Ascending aorta (tissue), 2 donors: ENCODE measurements at regions not wholly inside any gene's neighbourhood (a gene's known extent, or its start where the extent isn't known, plus 50 kb on each side); places are given as distances from the start of the nearest gene placed in this dataset.

Experiments used
- DNase-seq, 2 donors: peaks; one replicate each; pipeline ENCODE4 v3.0.0-alpha.2; 2019; ENCODE audit warnings: low spot score in 2 of 2
- H3K27ac ChIP-seq, 2 donors: fragments of 200-600 bp; sonication (generic); one replicate each; pipeline ENCODE4 v1.5.1; 2016 to 2017; ENCODE audit warnings: mild to moderate bottlenecking in 1 of 2
- H3K27me3 ChIP-seq: fragments of 200-600 bp; sonication (generic); one replicate; pipeline ENCODE4 v1.5.1; 2017
- H3K36me3 ChIP-seq, 2 donors: fragments of 200-600 bp; sonication (generic); one replicate each; pipeline ENCODE4 v1.5.1; 2016
- H3K4me1 ChIP-seq, 2 donors: fragments of 200-600 bp; sonication (generic); one replicate each; pipeline ENCODE4 v1.5.1; 2016 to 2017; ENCODE audit warnings: mild to moderate bottlenecking in 1 of 2
- H3K4me3 ChIP-seq, 2 donors: fragments of 200-600 bp; sonication (generic); one replicate each; pipeline ENCODE4 v1.5.1; 2016 to 2017; ENCODE audit warnings: mild to moderate bottlenecking in 1 of 2
- H3K9me3 ChIP-seq, 2 donors: fragments of 200-600 bp; sonication (generic); one replicate each; pipeline ENCODE4 v1.5.1; 2016
- intact Hi-C: fragments of 100-400 bp; cut with DNase I; formaldehyde crosslinking; loops from one replicate; pipeline ENCODE4 v1.15.1; 2023
- TF ChIP-seq, protein P1 (sequence below), 3 experiments: fragments of 200-600 bp in 2 of 3; fragments of 450-650 bp in 1 of 3; sonication (generic) in 2 of 3; IDR thresholded peaks; one replicate each; pipeline ENCODE4 v1.5.1; 2016 to 2019; ENCODE audit warnings: antibody characterized with exemption in 3 of 3, mild to moderate bottlenecking in 1 of 3, moderate library complexity in 1 of 3

DNA sequence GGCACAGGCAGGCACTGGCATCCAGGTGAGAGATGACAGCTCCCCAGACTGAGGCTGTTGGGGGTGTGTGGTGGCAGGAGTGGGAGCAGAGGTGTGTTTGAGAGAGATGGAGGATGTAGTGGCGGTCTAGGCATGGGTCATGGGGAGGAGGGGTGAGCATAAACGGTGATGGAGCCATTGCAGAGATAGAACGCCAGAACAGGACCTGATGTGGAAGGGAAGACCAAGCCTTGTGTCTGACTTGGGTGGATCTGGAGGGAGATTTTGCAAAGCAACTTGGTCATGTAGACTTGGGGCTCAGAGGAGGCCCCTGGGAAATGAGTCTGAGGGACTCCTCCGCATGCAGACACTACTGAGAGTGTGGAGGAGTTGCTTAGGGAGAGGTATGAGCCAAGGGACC, 50.0 kb upstream of the CLDN5 start:
- Histone ChIP-seq H3K4me3 (no peak overlapping the region), H3K4me1 (no peaks in the 10 kb centered on the region), H3K27me3 (no peaks in the 10 kb centered on the region), H3K9me3 (no peaks in the 10 kb centered on the region), H3K27ac (no peak overlapping the region), H3K36me3 (no peaks in the 10 kb centered on the region)
- DNase-seq: no peak
- TF ChIP-seq, protein P1, sequence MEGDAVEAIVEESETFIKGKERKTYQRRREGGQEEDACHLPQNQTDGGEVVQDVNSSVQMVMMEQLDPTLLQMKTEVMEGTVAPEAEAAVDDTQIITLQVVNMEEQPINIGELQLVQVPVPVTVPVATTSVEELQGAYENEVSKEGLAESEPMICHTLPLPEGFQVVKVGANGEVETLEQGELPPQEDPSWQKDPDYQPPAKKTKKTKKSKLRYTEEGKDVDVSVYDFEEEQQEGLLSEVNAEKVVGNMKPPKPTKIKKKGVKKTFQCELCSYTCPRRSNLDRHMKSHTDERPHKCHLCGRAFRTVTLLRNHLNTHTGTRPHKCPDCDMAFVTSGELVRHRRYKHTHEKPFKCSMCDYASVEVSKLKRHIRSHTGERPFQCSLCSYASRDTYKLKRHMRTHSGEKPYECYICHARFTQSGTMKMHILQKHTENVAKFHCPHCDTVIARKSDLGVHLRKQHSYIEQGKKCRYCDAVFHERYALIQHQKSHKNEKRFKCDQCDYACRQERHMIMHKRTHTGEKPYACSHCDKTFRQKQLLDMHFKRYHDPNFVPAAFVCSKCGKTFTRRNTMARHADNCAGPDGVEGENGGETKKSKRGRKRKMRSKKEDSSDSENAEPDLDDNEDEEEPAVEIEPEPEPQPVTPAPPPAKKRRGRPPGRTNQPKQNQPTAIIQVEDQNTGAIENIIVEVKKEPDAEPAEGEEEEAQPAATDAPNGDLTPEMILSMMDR (IDR thresholded peaks at IDR 0.05): no peak
- intact Hi-C loops: no loop called here

DNA sequence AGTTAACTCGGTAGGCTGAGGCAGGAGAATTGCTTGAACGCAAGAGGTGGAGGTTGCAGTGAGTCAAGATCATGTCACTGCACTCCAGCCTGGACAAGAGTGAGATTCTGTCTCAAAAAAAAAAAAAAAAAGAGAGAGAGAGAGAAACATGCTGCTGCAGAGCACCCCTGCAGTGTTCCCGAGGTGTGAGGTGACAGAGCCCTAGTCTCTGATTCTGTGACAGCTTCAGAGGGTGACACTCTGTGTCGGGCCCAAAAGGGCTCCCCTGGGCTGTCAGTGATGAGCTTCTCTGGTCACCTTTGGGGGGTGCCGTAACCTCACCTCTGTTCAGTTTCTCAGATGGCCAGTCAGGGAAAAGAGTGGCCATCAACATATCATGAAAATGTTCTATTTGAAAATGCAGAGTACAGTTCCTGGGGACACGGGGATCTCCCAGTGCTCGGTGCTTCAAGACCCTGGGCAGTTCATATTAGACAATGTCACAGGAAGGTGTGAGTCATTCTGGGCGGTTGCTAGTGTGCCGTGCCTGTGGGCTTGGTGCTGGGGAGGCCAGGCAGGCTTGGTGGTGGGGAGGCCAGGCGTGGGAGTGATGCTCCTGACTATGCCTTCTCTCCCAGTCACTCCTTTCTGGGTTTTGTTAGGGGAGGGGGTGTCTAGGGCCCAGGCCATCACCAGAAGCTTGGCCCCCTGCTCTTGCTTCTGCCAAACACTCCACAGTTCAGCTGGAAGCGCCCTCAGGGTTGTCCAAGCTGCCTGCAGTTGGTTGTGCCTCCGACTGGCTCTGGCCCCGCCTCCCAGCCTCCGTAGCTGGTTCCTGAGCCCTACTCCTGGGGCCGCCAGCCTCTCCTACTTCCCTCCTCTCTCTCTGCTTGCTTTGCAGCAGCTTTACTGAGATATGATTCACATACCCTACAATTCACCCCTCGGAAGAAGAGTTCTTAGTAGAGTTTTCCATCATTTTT, 52.5 kb upstream of the CLDN5 start:
- intact Hi-C loops: no loop called here
- Histone ChIP-seq H3K27ac (no peak overlapping the region), H3K27me3 (no peaks in the 10 kb centered on the region)

DNA sequence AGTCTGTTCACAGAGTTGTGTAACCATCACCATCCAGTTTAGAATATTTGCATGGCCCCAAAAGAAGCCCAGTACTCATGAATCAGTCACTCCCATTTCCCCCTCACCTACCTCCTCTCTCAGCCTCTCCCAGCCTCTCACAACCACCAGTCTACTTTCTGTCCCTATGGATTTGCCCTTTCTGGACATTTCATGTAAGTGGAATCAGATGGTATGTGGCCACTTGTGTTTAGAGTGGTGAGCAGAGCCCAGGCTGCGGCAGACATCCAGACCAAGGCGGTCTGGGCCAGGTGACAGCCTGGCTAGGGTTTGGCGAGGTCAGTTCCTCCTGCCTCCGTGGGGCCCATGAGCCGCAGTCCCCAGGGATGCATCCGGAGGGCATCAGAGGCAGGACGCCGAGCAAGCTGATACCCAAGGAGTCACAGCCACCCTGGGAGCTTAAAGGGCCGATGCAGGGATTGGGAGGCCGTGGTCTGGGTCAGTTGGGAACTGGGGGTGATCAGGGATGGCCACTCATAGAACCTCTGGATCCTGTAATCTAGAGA, 53.3 kb upstream of the CLDN5 start:
- intact Hi-C loops: no loop called here
- no peak overlapping the region for H3K4me3 ChIP-seq
- H3K27ac ChIP-seq: no peak overlapping the region
- H3K4me1 ChIP-seq: no peaks in the 10 kb centered on the region
- DNase-seq: no peak
- H3K27me3 ChIP-seq: no peaks in the 10 kb centered on the region
- H3K9me3 ChIP-seq: no peaks in the 10 kb centered on the region
- TF ChIP-seq, protein P1 (IDR thresholded peaks at IDR 0.05): no peak
- H3K36me3 ChIP-seq: no peaks in the 10 kb centered on the region

More for the DNA sequence above, 52.5 kb upstream of the CLDN5 start:
- TF ChIP-seq, protein P1 (IDR thresholded peaks at IDR 0.05): no peak
- Histone ChIP-seq H3K36me3 (no peaks in the 10 kb centered on the region), H3K9me3 (no peaks in the 10 kb centered on the region), H3K4me3 (no peak overlapping the region), H3K4me1 (no peaks in the 10 kb centered on the region)
- no peak for DNase-seq

DNA sequence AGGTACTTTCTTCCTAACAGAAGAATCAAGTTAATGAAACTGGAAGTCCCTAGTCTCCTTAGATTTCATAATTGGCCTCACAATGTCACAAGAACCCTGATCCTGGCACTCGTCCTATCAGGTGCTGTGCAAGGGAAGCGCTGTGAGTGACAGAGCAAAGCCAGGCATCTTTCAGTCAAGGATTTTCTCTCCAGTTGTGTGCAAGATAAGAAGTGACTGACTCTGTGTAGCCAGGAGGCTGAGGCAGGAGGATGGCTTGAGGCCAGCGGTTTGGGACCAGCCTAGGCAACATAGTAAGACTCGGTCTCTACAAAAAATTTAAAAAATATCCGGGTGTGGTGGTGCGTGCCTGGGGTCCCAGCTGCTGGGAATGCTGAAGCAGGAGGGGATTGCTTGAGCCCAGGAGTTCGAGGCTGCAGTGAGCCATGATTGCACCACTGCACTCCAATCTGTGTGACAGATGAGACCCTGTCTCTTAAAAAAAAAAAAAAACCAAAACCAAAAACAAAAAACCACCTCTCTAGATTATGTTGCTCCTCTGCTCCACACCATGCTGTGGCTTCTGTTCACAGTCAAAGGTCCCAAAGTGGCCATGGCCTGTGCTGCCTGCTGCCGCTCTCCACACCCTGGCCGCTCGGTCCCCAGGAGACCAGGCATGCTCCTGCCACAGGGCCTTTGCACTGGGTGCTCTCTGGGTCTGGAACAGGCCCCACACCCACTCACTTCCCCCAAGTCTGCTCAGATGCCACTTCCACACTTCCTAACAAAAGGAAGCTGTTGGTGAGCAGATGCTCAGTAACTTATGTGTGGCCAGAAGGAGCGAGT, 54.2 kb upstream of the CLDN5 start:
- TF ChIP-seq, protein P1 (IDR thresholded peaks at IDR 0.05): no peak
- intact Hi-C loops: no loop called here

DNA sequence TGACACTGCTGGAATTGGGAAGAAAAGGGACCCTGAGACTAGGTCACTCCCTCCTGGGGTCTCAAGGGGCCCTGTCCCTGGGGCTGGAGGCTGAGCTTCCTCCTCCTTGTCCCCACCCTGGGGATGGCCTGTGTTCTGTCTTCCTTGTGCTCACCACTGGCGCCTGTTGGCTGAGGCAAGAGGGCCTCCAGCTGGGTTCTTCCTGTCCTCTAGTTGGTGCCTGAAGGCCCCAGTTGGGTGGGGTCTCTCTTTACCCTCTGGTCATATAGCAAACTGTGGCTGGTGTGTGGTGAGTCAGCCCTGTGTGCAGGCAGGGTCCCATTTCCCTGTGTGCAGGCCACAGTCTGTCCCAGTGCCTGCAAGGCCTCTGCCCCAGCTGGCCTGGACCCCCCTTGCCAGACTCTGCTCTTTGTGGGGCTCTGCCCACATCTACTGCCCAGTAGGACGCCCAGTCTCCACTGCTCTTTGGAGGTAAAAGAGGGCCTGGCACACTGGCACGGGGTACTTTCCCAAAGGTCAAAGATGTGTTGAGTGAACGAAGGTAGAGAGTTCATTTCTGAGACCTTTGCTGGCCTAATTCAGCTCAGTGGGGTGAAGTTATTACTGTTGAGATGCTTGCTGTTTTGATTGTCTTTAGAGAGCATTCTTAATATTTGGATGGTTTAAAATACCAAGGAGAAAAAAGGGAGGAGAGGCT, 55.1 kb upstream of the CLDN5 start:
- Histone ChIP-seq H3K36me3 (no peaks in the 10 kb centered on the region), H3K27me3 (no peaks in the 10 kb centered on the region), H3K9me3 (no peaks in the 10 kb centered on the region), H3K4me3 (no peak overlapping the region), H3K4me1 (no peaks in the 10 kb centered on the region), H3K27ac (no peak overlapping the region)
- intact Hi-C loops: no loop called here
- DNase-seq: no peak
- TF ChIP-seq, protein P1 (IDR thresholded peaks at IDR 0.05): no peak

More for the DNA sequence above, 54.2 kb upstream of the CLDN5 start:
- Histone ChIP-seq H3K27me3 (no peaks in the 10 kb centered on the region), H3K4me1 (no peaks in the 10 kb centered on the region), H3K36me3 (no peaks in the 10 kb centered on the region), H3K27ac (no peak overlapping the region), H3K4me3 (no peak overlapping the region), H3K9me3 (no peaks in the 10 kb centered on the region)
- no peak for DNase-seq
